Hematopoietic multipotent progenitor cell treated with erythropoietin and hydrocortisone succinate and interleukin-3 and kit ligand, for 15 days (in vitro differentiated cells): ENCODE measurements at regions not wholly inside any gene's neighbourhood (a gene's known extent, or its start where the extent isn't known, plus 50 kb on each side); places are given as distances from the start of the nearest gene placed in this dataset.
A peak's percentile ranks its signal among the peaks of the same experiment; 100 is the strongest.

ENCODE experiments used
- DNase-seq: peaks from one replicate; pipeline ENCODE4 v3.0.0-alpha.2; 2015; ENCODE audit warnings: low spot score

DNA sequence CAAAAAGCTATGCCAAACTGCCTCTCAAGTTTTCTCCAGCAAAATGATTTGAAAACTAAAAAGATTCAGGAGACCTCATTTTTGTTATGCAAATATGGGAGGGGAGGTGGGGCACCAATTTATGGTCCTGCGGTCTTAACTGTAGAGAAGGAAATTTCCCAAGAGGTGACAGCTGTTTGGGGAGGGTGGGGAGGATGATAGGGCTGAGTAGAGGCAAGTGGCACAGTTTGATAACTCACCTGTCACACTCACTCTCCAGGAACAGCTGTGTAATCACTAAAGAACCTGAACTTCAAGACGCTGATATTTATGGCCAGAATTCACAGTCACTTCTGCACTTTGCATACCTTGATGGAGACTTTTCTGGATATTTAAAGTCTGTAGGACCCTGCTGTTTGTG lies 232.9 kb upstream of the STARD13 start:
- DNase-seq: no peak

DNA sequence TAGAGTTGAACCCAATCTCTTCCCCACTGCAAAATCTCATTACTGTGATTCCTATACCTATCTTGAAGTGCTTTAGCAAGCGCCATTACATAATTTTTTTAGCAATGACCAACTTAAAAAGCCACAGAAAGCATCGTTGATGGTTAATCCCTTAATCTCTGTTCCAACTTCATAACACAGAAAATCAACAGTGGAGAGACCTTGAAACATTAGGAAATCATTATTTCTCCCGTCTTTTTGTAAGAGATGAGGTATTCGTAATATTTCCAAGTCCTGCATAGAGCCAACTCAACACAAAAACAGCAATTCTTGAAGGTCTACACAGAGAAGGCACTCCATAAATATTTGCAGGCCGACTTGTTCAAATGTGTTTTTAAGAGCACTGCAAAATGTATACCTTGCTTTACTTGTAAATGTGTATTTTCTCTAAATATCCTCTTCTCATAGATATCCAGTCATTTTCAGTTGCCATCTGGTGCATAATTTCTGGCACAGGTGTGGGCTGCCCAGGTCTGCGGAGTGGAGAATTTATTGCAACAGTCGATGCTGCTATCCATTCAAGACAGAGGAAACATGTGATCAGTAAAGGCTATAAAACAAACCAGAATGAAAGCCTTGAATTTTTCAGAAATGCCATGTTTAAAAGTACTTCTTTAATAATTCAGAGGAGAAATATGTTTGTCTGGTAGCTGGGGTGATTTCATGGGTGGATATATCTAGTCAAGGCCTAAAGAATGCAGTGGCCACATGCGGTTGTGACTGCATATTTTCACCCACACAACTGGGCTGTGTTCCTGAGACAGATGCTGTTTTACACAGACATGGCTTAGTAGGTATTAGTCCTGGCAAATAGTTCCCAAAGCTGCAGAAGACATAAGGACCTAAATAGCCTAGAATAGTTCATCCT lies 234.3 kb upstream of the STARD13 start:
- no peak for DNase-seq

DNA sequence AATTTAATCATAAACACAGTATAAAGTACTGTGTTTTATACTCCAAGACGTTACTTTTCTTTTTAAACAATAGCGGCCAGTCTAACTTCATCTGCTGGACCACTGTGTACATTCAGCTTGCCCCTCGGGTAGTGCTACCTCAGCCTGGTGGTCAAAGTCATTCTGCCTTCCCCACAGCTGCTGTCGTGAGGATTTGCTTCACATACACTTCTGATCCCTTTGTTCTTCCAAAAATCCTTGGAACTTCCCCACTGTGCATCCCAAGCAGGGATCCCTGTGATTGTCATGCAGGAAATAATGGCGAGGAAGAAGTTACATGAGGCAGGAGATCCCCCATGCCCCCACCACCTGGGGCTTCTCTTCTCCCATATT lies 234.9 kb upstream of the STARD13 start:
- DNase-seq: no peak

DNA sequence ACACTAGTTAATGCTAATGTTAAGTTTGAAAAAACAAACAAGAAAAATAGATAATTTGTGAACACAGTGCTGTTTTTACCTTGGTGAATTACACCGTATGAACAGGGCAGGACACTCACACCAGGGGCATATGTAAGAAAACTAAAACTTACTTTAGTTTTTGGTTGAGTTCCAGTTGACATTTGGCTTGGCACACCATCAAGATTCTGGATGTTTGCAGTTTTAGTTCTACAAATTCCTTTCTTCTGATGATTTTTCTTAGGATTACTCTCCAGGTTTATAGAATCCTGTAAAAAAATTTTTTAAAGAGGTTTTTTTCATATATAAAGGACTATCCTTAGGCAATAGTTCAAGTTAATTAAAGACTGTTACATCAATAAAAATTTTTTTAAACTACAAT lies 238.5 kb upstream of the STARD13 start:
- no peak for DNase-seq

DNA sequence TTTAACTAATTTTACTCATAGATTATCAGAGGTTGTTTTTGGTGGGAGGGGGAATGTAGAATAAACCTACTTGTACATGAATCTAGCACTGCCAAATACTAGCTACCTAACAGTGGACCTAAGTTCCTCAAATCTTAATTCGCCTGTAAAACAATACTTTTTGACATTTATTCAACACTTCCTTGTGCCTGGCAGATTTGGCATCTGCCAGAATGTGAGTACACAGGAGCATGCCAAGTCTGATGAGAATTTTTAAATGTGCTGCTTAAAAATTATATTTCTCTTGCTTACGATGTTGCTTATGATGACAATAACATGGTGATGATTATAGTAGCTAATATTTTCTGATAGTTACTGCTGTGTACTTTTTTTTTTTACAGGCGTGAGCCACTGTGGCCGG lies 240.2 kb upstream of the STARD13 start:
- DNase-seq: no peak

DNA sequence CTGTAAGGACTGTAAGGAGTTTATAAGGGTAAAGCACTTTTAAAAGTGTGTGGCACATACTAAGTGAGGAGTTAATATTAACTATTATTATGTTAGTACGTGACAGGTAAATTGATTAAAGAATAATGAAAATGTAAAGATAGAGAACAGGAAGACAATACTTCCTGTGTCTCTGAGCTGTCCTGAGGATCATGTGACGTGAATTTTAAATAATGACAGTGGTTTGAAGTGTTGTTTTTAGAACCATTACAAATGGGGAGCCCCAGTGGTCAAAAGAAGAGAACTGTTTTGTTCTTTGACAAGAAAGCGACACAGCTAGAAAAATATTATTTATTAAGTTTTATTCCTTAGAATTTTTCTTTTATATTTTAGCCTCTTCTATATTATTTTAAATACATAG lies 241.2 kb upstream of the STARD13 start:
- no peak for DNase-seq

DNA sequence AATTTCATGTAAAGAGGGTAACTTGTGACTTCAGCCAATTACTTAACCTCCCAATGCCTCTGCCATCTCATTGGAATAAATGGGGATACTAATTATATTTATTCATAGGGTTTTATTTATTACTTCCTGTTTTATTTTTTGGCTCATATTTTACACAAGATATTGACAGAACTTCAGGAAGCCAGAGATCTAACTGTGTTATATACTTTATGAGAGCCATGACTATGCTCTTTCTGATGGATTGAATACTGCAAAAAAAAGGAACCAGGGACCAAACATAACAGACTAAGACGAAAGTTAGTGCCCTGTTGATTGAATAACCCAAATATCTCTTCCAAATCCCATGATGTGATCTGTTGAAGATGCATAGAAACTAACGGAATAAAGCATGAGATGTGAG lies 243.3 kb upstream of the STARD13 start:
- DNase-seq: no peak

DNA sequence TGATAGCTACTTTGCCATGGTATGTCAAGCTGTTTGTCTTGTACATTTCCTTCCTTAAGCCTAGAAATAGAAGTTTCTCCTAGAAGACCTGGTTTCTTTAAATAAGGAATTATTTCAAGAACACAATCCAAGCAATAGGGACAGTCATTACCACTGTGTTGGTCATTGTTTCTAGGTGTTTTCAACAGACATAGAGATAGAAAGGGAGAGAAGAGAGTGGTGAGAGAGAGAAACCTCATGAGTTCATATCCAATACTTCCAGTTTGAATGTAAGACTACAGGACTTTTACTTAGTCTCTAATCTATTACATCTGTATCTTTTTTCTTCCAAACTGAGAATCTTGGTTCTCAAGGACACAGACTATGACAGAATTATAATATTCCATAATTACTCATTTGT lies 245.9 kb upstream of the STARD13 start:
- no peak for DNase-seq

DNA sequence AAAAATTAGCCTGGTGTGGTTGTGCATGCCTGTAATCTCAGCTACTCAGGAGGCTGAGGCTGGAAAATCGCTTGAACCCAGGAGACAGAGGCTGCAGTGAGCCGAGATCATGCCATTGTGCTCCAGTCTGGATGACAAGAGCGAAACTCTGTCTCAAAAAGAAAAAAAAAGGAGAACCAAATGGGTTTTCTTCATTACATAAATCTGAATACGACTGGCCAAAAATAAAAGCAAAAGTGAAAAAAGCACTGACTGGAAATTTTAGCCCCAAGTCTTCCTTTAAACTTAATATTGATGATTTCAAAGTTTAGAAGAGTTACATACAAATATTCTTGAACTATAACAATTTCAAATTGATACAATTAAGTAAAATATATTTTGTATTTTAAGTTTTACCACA lies 249.5 kb upstream of the STARD13 start:
- DNase-seq: no peak

DNA sequence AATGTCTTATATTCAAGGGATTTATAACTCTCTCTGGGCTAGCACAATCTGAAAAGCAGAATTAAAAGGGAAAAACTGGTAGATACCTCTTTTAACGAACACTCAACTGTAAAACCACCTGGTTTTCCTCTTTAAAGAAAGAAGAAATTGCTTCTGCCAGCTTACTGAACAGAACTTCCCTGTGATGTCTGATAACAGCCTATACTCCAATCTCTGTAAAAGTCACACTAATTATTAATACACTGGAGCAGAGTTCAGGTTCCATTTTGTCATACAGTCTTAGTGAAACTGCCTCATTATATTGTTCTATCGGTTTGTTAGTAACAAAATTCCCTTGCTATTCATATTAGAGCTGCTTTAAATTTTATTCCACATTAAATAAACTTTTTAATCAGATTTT lies 251.0 kb upstream of the STARD13 start:
- DNase-seq: no peak

DNA sequence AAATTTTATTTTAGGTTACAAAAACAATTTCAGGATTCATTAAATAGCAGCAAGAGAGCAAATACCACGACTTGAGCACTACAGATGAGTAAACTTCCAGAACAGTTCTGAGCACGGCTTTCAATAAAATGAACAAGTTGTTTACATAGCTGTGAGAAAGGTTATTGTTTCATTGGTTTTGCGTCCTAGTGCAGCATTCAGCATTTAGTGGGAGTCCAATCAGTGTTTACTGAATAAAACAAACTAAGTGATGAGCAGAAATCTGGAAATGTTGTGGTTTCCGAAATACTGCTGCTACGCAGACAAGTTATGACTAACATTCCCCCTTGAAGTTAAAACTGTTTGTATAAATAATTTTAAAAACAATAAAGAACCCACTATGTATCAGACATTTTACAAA lies 251.5 kb upstream of the STARD13 start:
- DNase-seq: no peak

DNA sequence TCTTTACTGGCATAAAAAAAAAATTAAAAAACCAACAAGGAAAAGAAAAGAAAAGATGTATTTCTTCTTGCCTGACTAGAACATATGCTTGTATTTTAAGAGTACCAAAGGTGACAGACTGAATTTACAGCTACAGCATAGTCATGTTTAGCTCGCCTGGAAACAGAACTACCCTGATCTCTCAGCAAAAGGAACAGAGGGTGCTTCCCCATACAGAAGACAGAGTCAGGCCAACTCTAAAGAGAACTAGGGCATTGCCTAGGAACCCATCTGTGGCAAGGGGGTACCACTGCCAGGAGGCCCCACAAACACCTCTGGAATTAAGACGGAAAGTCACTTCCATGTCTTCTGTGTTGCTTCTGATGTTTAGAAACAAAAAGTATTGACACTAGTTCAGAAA lies 252.1 kb upstream of the STARD13 start:
- no peak for DNase-seq

DNA sequence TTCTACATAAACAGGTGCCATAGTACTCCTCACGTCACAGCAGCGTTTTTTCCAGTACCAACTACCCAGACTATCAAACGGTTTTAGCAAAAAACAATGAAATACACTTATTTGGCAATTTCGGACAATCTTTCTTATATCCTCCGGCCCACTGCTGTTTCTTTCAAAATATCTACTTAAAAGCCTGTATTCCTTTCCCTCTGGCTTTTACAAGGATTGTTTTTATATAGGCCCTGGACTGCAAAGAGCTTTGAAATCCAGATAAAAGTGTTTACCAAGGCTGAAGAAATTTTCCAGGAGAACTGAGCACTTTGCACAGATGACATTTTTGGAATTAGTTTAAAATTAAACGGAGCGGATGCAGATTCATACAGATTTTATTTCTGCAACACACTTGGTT lies 255.9 kb upstream of the STARD13 start:
- peak; percentile 5 for DNase-seq

DNA sequence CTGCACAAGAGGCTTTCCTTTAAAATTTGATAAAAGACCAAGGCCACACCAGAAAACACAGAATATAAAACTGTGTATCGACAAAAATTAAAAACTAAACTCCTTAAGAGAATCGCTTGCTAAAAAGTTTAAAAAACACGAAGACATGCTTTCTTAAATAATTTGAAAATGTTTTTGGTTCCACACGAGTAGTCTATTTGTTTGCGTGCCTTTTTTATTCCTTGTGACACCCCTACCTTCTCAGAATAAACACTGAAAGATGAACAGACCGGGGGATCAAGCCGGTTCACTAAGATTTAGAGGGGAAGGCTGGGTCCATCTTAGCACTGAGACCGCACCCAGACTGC lies 256.4 kb upstream of the STARD13 start:
- no peak for DNase-seq

DNA sequence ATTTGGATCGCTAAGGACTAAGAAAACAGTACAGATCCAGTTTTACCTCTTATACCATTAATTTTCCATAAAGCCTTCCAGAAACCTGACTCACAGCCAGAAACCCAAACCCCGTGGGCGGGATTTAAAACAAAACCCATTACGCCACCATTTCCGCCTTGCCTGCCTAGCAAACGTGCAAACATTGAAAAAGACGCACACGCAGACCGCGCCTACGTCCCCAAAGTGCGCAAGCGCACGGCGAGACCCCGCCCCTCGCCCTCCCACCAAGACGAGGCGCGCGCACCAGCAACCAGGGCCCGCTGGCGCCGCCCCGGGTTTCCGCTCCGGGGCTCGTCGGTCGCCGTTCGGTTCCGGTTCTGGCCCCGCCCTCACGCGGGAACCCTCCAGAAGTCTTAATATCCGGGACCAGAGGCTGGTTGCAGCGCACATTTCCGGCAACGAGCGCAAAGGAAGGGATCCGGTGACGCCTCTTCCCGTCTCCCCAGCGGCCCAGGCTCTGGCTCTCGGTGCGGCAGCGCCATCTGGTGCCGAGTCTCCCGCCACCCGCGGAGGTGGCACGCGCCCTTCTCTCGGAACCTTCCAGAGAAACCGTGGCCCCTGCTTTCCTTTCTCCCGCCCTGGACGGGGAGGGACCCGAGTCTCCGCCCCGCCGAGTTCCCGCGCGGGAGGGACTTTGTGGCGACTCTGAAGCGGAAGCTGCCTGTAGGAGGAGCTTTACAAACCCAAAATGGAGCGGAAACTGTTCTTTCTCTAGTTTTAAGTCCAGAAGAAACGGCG lies 256.9 kb upstream of the STARD13 start:
- DNase-seq: peak; percentile 95

DNA sequence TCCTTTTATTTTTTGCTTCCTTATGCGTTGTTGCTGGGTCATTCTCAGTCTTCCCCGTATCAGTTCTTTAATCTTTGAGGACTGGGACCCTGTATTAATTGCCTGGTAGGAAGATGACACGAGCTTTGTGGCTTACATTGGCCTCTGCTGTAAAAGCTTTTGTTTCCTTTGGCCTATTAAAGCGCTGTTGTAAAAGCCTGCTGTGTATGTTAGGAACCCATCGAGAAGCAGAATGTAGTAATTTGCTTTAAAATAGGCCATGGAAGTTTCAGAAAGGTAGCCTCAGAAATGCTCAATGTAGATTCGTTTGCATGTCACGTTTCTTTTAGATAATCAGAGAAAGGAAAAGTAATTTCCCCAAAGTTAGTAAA lies 257.5 kb upstream of the STARD13 start:
- no peak for DNase-seq

DNA sequence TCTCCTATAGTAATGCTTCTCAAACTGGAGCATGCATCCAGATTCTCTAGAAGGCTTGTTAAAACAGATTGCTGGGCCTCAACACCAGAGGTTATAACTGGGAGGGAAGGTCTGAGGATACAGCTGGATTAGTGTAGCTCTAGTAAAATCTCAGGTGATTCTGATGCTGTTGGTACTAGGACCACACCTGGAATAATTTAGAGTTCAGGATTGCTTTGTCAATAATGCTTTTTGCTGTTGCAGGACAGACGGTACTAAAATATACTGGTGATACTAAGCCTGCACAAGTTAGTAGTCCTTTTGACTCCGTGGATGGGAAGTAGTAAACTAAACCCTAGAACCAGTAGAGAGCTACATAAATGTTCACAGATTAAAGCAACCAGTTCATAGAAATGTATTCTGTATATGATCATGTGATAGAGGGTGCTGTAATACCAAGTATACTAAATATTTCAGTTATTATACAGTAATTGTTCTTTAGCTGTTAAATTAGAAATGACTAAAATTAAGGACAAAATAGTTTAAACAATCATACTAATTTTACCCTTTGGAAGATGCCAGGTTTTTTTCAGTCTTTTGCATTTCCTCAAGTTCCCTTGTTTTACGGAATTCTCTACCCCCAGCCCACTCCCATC lies 258.2 kb upstream of the STARD13 start:
- DNase-seq: peak; percentile 9

DNA sequence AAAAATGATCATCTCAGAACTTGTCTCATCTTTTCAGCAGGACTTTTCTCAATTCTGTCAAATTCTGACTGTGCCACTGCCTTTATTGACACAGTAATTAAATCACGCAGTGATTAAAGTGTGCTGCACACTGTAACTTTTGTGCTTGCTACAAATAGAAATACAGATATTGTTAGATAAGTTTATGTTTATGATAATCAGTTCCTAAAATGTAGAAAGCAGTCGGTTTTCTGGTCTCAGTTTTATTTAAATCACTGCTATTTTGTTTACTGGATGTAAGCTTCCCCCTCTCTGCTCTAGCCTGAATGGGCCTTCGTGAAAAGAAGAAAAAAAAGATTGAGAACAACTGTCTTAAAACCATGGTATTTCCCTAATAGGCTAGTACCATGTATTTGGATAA lies 258.8 kb upstream of the STARD13 start:
- DNase-seq: no peak

DNA sequence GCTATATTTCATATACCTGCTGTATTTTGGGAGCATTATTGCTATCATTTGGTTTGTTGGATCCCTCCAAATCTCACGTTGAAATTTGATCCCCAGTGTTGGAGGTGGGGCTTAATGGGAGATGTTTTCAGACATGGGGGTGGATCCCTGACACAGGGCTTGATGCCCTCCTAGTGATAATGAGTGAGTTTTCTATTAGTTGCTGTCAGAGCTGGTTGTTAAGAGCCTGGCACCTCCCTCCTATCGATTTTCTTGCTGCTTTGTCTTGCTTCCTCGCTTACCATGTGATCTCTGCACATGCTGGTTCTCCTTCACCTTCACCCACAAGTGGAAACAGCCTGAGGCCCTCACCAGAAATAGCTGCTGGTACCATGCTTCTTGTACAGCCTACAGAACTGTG lies 259.9 kb upstream of the STARD13 start:
- no peak for DNase-seq

DNA sequence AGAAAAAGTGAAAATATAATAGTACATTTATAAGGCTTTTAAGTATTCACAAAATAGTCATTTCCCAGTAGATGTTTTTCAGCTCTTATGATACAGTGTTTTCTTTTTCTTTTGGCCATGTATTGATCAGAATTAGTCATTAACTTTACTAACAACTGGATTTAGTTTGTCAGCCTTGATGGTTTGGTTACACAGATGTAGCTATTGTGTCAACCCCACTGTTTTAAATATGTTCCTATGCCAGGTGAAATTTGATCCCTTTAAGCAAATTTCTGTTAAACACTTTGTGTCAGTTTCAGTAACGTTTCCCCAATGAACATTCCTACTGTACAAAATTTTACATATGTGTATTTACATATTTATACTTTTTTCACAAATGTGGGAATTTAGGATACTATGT lies 261.5 kb upstream of the STARD13 start:
- DNase-seq: no peak

DNA sequence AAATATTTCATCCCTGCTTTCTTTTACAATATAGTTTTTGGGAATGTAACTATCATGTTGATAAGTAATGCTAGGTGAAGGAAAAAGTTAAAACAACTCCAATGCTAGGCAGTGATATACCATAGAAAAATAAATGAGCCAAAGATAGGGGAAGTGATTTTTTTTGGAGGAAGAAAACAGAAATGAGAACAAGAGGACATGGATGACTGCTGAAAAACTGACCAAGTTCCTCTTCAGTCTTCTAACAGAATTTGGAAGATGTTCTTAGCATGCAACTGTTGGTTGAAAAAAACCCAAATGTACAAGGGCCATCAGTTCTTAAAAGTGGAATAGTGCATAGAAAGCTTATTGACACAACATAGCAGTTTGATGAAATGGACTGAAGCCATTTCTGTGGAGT lies 262.5 kb upstream of the STARD13 start:
- no peak for DNase-seq

DNA sequence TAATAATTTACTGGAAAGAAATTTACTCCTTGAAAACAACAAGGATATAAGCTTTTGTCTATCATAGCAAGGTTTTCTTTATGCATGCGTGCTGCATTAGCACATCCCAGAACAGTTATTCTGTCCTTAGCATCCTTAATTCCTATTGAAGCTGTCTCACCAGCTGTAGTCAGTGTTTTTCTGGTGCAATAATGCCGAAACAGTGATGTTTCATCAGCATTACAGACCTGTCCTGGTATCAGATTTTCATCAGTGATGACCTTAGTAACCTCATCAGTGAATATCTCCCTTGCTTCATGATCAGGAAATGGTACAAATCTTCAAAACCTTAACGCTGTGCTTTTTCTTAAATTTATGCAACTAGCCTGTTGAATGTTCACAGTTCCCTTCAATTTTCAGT lies 264.7 kb upstream of the STARD13 start:
- no peak for DNase-seq

DNA sequence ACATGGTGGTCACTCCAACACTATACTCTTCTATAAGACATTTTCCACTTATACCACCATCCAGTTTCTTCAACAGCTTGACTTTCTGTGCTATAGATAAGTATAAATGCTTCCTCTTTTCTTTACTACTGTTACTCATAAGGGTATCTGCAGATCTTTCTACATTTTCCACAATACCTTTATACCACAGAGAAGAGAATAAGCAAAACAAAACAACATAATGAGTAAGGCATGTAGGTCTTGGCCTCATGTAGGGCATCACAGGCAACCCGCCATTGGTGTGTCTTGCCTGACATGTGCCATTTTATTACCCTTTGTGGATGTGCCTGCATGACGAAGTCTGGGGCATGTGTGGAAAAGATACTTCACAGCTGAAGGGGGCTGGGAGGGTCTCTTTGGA lies 265.3 kb upstream of the STARD13 start:
- no peak for DNase-seq
